ENCODE measurements at regions not wholly inside any gene's neighbourhood (a gene's known extent, or its start where the extent isn't known, plus 50 kb on each side); places are given as distances from the start of the nearest gene placed in this dataset.

GRCh38 chr11:101334581-101334980 is 205.0 kb upstream of the PGR start:
- Histone ChIP-seq H3F3A (replicated peaks; ENCODE audit: low read depth) (no peaks in the 10 kb centered on the region), H3K4me1 (ENCODE audit: insufficient read depth) (peaks cover 14% of the 10 kb centered on the region; the same call in 1 of the 2 replicates), H3K27ac (ENCODE audit: low read depth) (no peak overlapping the region), H3K79me2 (replicated peaks; ENCODE audit: insufficient read depth) (no peaks in the 10 kb centered on the region), H2AFZ (no peak overlapping the region), H3K27me3 (ENCODE audit: insufficient read depth) (no peaks in the 10 kb centered on the region), H3K4me2 (no peak overlapping the region), H3K36me3 (ENCODE audit: insufficient read depth) (no peaks in the 10 kb centered on the region), H4K20me1 (replicated peaks; ENCODE audit: insufficient read depth) (no peaks in the 10 kb centered on the region), H3K4me3 (no peak overlapping the region), H3K9me2 (ENCODE audit: insufficient read depth) (no peaks in the 10 kb centered on the region)
- ATAC-seq, result no peak
- TF ChIP-seq JUNB (IDR thresholded peaks at IDR 0.05; ENCODE audit: unreplicated experiment), result no peak
- TF ChIP-seq EZH2 (IDR thresholded peaks at IDR 0.05; ENCODE audit: low read depth, unreplicated experiment), result no peak
- TF ChIP-seq CTCF (conservative IDR thresholded peaks at IDR 0.05; ENCODE audit: low read depth in 2 of 2), result no peak
- TF ChIP-seq ZNF331 (CRISPR knock-in tag; IDR thresholded peaks at IDR 0.05; ENCODE audit: low read depth), result no peak
- no peak for TF ChIP-seq EZH2phosphoT487 (IDR thresholded peaks at IDR 0.05; ENCODE audit: unreplicated experiment)
- TF ChIP-seq CREB1 (CRISPR knock-in tag; IDR thresholded peaks at IDR 0.05; ENCODE audit: low read depth), result no peak
- TF ChIP-seq REST (IDR thresholded peaks at IDR 0.05; ENCODE audit: unreplicated experiment), result no peak
- TF ChIP-seq ETS1 (IDR thresholded peaks at IDR 0.05), result no peak
- no peak for TF ChIP-seq ZNF462 (CRISPR knock-in tag; IDR thresholded peaks at IDR 0.05)
- Mint-ChIP-seq H3K4me1 (peaks cover 23% of the 10 kb centered on the region), H3K27me3 (ENCODE audit: insufficient read depth, low read depth, poor library complexity) (peaks cover under 1% of the 10 kb centered on the region), H3K9me3 (no peaks in the 10 kb centered on the region), H3K36me3 (ENCODE audit: low read depth) (no peaks in the 10 kb centered on the region), H3K4me3 (no peak overlapping the region), H3K27ac (no peak overlapping the region)
- DNase-seq (ENCODE audit: low spot score), result no peak

Measured in GM23338 (cell line).